CD14-positive monocyte (primary cell): ENCODE measurements at regions not wholly inside any gene's neighbourhood (a gene's known extent, or its start where the extent isn't known, plus 50 kb on each side); places are given as distances from the start of the nearest gene placed in this dataset.

Experiments
- DNase-seq, 3 donors: peaks; one replicate each; pipeline ENCODE4 v3.0.0-alpha.2; 2011 to 2022
- H2AFZ ChIP-seq: 2 replicates; pipeline ENCODE4 v1.6.0; 2012; ENCODE audit warnings: mild to moderate bottlenecking, low read depth, low read length, inconsistent platforms; ENCODE audit not compliant: insufficient read depth, poor library complexity, severe bottlenecking
- H3K27ac ChIP-seq, 2 donors: 1 replicate in 1 of 2; 2 replicates in 1 of 2; pipeline ENCODE4 v1.5.1; 2012 to 2013; ENCODE audit warnings: low read length in 2 of 2, control low read depth in 1 of 2, inconsistent platforms in 1 of 2, low read depth in 1 of 2, mild to moderate bottlenecking in 1 of 2
- H3K27me3 ChIP-seq, 2 donors: one replicate each; pipeline versions ENCODE4 v1.6.0 to v1.6.1; 2011 to 2013; ENCODE audit warnings: low read length in 2 of 2; ENCODE audit not compliant: control insufficient read depth in 2 of 2, insufficient read depth in 2 of 2
- H3K36me3 ChIP-seq, 2 donors: replicated peaks in 1 of 2; 1 replicate in 1 of 2; 2 replicates in 1 of 2; pipeline versions ENCODE4 v1.5.1 to v1.6.1; 2012 to 2013; ENCODE audit warnings: low read length in 2 of 2, control low read depth in 1 of 2, inconsistent platforms in 1 of 2, mild to moderate bottlenecking in 1 of 2; ENCODE audit not compliant: insufficient read depth in 2 of 2, control insufficient read depth in 1 of 2
- H3K4me1 ChIP-seq, 2 donors: 1 replicate in 1 of 2; 2 replicates in 1 of 2; pipeline versions ENCODE4 v1.5.1 to v1.6.1; 2012 to 2013; ENCODE audit warnings: low read length in 2 of 2, control low read depth in 1 of 2, inconsistent platforms in 1 of 2, mild to moderate bottlenecking in 1 of 2, moderate library complexity in 1 of 2; ENCODE audit not compliant: insufficient read depth in 2 of 2, control insufficient read depth in 1 of 2
- H3K4me2 ChIP-seq: replicated peaks from 2 replicates; pipeline ENCODE3; 2012; ENCODE audit warnings: low read length, moderate library complexity, mild to moderate bottlenecking; ENCODE audit not compliant: poor library complexity, severe bottlenecking; ENCODE audit errors: extremely low read depth
- H3K4me3 ChIP-seq, 3 experiments: fragments of 200-600 bp in 1 of 3; sonication (generic) in 1 of 3; replicated peaks in 1 of 3; 1 replicate in 2 of 3; 2 replicates in 1 of 3; pipeline ENCODE4 v1.5.1; 2011 to 2013; ENCODE audit warnings: low read length in 3 of 3, mild to moderate bottlenecking in 3 of 3, control low read depth in 2 of 3, low read depth in 2 of 3, inconsistent platforms in 1 of 3, moderate library complexity in 1 of 3
- H3K79me2 ChIP-seq: 2 replicates; pipeline ENCODE4 v1.6.0; 2012; ENCODE audit warnings: mild to moderate bottlenecking, control low read depth, inconsistent platforms, low read length, moderate library complexity; ENCODE audit not compliant: insufficient read depth
- H3K9ac ChIP-seq: 2 replicates; pipeline ENCODE4 v1.6.0; 2017; ENCODE audit warnings: low read length, mild to moderate bottlenecking; ENCODE audit not compliant: insufficient read depth, poor library complexity, severe bottlenecking
- H3K9me3 ChIP-seq, 2 donors: replicated peaks in 1 of 2; 1 replicate in 1 of 2; 2 replicates in 1 of 2; pipeline versions ENCODE4 v1.5.1 to v1.6.1; 2012 to 2013; ENCODE audit warnings: low read length in 2 of 2, control low read depth in 1 of 2; ENCODE audit not compliant: control insufficient read depth in 1 of 2, insufficient read depth in 1 of 2
- H4K20me1 ChIP-seq: 2 replicates; pipeline ENCODE4 v1.6.0; 2012; ENCODE audit warnings: mild to moderate bottlenecking, low read length, control low read depth, moderate library complexity; ENCODE audit not compliant: insufficient read depth
- H3K27ac Mint-ChIP-seq, 7 donors: one replicate each; pipeline ENCODE4 v1.8.0; 2020; ENCODE audit warnings: mild to moderate bottlenecking in 7 of 7, mixed read lengths in 7 of 7, moderate library complexity in 6 of 7, inconsistent platforms in 2 of 7
- H3K27me3 Mint-ChIP-seq, 3 donors: one replicate each; pipeline ENCODE4 v1.8.0; 2021 to 2022; ENCODE audit warnings: low read depth in 3 of 3, mild to moderate bottlenecking in 3 of 3, mixed read lengths in 3 of 3, moderate library complexity in 3 of 3, inconsistent platforms in 1 of 3
- H3K36me3 Mint-ChIP-seq, 2 donors: one replicate each; pipeline ENCODE4 v1.8.0; 2020; ENCODE audit warnings: mixed read lengths in 2 of 2, inconsistent platforms in 1 of 2, mild to moderate bottlenecking in 1 of 2
- H3K4me1 Mint-ChIP-seq: one replicate; pipeline ENCODE4 v1.8.0; 2020; ENCODE audit warnings: mild to moderate bottlenecking, mixed read lengths
- H3K4me3 Mint-ChIP-seq, 2 donors: one replicate each; pipeline ENCODE4 v1.8.0; 2020; ENCODE audit warnings: mild to moderate bottlenecking in 2 of 2, mixed read lengths in 2 of 2, moderate library complexity in 1 of 2
- H3K9me3 Mint-ChIP-seq, 7 donors: one replicate each; pipeline ENCODE4 v1.8.0; 2020 to 2022; ENCODE audit warnings: mixed read lengths in 7 of 7, mild to moderate bottlenecking in 6 of 7, moderate library complexity in 6 of 7, inconsistent platforms in 2 of 7
- CTCF ChIP-seq: fragments of 200-600 bp; IDR thresholded peaks from one replicate; pipeline ENCODE4 v1.8.0; 2022; ENCODE audit warnings: antibody characterized with exemption, mild to moderate bottlenecking
- whole genome bisulfite sequencing: methylation state at CpG from one replicate; pipeline ENCODE4 v1.1.5; 2013; ENCODE audit warnings: missing lambda C conversion rate; ENCODE audit not compliant: insufficient coverage; 5-methylcytosine and 5-hydroxymethylcytosine counted together
- intact Hi-C, 2 donors: fragments of 100-400 bp; cut with micrococcal nuclease; formaldehyde crosslinking; loops; one replicate each; pipeline versions ENCODE4 v1.15.0 to v1.15.1; 2023

GRCh38 chr21:25506261-25506660, 101.0 kb downstream of the MRPL39 start:
- no CpG with 5 or more reads among the region's 2 CpGs for WGBS
- Histone ChIP-seq H3K4me1 (peaks cover 12 to 15% of the 10 kb centered on the region in 2 donors), H3K36me3 (no peaks in the 10 kb centered on the region), H4K20me1 (no peaks in the 10 kb centered on the region), H3K4me3 (no peak overlapping the region), H2AFZ (no peak overlapping the region), H3K79me2 (no peaks in the 10 kb centered on the region), H3K9ac (no peak overlapping the region), H3K9me3 (peaks cover 17 to 24% of the 10 kb centered on the region in 2 donors), H3K27ac (no peak overlapping the region), H3K27me3 (no peaks in the 10 kb centered on the region), H3K4me2 (no peak overlapping the region)
- Mint-ChIP-seq H3K36me3 (no peaks in the 10 kb centered on the region), H3K27me3 (peaks cover 0 to 4% (median 0%) of the 10 kb centered on the region in 3 donors), H3K27ac (peak overlapping the region in 1 of 7 donors; percentile 13), H3K9me3 (peaks cover 9 to 24% (median 18%) of the 10 kb centered on the region in 7 donors), H3K4me3 (no peak overlapping the region), H3K4me1 (peaks cover 17% of the 10 kb centered on the region)
- intact Hi-C loops, result no loop called here
- no peak for TF ChIP-seq CTCF
- peak in 1 of 3 donors; percentile 19 for DNase-seq

- H3K27me3 Mint-ChIP-seq, result peaks cover 0 to 4% (median 0%) of the 10 kb centered on the region in 3 donors
- no peaks in the 10 kb centered on the region for H3K27me3 ChIP-seq
- TF ChIP-seq CTCF, result no peak
- no peaks in the 10 kb centered on the region for H4K20me1 ChIP-seq
- H3K27ac ChIP-seq, result no peak overlapping the region
- no peak overlapping the region for H3K4me3 ChIP-seq
- no peaks in the 10 kb centered on the region for H3K36me3 Mint-ChIP-seq
- WGBS, result no CpG with 5 or more reads among the region's 1 CpG
- peaks cover 18% of the 10 kb centered on the region for H3K4me1 Mint-ChIP-seq
- H3K4me1 ChIP-seq, result peaks cover 13 to 16% of the 10 kb centered on the region in 2 donors
- no peaks in the 10 kb centered on the region for H3K36me3 ChIP-seq
- intact Hi-C loops, result no loop called here
- no peak overlapping the region for H3K9ac ChIP-seq
- H3K9me3 ChIP-seq, result peaks cover 26 to 40% of the 10 kb centered on the region in 2 donors
- H3K27ac Mint-ChIP-seq, result no peak overlapping the region
- DNase-seq, result no peak
- H3K79me2 ChIP-seq, result no peaks in the 10 kb centered on the region
- H3K4me2 ChIP-seq, result no peak overlapping the region
- no peak overlapping the region for H3K4me3 Mint-ChIP-seq
- no peak overlapping the region for H2AFZ ChIP-seq
- H3K9me3 Mint-ChIP-seq, result peaks cover 21 to 44% (median 32%) of the 10 kb centered on the region in 7 donors
These were observed 103.3 kb downstream of the MRPL39 start for GRCh38 chr21:25503981-25504380.
